ENCODE measurements at regions not wholly inside any gene's neighbourhood (a gene's known extent, or its start where the extent isn't known, plus 50 kb on each side); places are given as distances from the start of the nearest gene placed in this dataset.

DNA sequence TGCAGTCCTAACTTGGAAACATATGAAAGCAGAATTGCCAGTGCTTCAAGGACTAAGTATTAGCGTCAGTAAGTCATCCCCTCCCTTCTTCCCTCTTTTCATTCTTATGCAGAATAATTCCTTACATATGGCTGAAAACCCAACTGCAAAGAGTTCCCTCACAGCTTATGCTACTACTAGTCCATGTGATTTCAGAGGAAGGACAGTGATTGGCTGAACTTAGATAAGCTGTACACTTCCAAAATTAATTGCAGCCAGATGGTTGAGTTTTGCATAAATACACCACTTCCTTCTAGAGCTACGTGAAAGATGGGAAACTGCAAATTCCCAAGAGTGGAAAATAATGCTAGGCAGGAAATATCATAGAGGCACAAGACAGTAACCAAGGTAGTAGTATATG is 730.4 kb downstream of the OLFM4 start:
- Histone ChIP-seq H3K27ac (no peak overlapping the region), H3K4me3 (no peak overlapping the region)
- DNase-seq (ENCODE audit: low spot score): no peak
- TF ChIP-seq, protein P1, sequence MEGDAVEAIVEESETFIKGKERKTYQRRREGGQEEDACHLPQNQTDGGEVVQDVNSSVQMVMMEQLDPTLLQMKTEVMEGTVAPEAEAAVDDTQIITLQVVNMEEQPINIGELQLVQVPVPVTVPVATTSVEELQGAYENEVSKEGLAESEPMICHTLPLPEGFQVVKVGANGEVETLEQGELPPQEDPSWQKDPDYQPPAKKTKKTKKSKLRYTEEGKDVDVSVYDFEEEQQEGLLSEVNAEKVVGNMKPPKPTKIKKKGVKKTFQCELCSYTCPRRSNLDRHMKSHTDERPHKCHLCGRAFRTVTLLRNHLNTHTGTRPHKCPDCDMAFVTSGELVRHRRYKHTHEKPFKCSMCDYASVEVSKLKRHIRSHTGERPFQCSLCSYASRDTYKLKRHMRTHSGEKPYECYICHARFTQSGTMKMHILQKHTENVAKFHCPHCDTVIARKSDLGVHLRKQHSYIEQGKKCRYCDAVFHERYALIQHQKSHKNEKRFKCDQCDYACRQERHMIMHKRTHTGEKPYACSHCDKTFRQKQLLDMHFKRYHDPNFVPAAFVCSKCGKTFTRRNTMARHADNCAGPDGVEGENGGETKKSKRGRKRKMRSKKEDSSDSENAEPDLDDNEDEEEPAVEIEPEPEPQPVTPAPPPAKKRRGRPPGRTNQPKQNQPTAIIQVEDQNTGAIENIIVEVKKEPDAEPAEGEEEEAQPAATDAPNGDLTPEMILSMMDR (IDR thresholded peaks at IDR 0.05): no peak

DNA sequence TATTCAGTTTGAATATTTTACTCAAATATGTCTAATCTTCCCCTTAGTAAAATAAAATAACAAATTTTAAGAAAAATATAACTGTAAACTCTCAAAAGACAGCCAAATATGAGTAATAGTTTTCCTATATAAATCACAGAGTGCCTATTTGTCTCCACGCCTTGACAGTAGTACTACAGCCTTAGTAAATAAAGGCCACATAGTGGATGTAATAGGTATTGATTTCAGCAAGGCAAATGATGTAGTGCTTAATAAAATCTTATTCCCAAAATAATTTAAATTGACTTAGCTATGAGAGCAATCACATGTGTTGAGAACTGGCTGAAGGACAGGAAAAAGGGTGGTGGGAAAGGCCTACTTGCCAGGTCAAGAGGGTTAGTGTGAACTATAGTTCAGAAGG is 747.2 kb downstream of the OLFM4 start:
- H3K4me3 ChIP-seq: no peak overlapping the region
- no peak for DNase-seq (ENCODE audit: low spot score)
- TF ChIP-seq, protein P1 (IDR thresholded peaks at IDR 0.05): no peak
- H3K27ac ChIP-seq: no peak overlapping the region

DNA sequence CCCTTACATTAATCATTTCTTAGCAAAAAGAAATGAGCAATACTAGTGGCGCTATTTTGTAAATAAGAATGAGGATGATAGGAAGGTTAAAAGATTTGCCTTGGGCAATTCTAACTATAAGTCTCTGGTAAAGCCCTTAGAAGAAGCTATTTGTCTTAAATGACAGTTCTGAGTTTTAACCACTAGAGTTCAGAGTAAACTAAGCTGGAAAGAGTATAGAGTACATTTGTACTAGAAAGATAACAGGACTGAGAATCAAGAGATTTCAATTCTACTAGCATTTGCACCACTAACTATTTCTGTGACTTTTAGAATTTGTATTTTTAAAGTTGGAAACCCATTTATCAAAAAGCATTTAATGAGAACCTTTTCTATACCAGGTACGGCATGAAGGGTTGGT is 750.3 kb downstream of the OLFM4 start:
- TF ChIP-seq, protein P1 (IDR thresholded peaks at IDR 0.05): no peak
- H3K4me3 ChIP-seq: no peak overlapping the region
- H3K27ac ChIP-seq: no peak overlapping the region
- no peak for DNase-seq (ENCODE audit: low spot score)

DNA sequence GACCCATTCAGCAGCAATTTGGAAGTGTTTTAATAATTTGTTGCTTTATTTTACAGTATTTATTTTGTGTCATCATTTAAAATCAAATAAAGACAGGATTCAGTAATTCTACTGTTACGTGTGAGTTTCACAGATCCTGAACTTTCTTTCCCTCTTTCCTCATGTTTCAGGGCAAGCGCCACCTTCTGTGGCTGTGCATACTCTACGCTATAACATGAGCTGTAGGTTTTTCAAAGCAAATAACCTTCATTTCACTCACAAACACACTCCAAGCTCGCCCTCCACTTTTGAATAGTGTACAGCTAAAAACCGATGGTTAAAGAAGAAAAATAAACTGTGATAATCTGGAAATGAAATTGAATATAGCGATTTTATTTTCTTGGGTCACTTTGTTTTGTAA is 753.3 kb downstream of the OLFM4 start:
- no peak overlapping the region for H3K4me3 ChIP-seq
- TF ChIP-seq, protein P1 (IDR thresholded peaks at IDR 0.05): no peak
- H3K27ac ChIP-seq: no peak overlapping the region
- DNase-seq (ENCODE audit: low spot score): no peak

DNA sequence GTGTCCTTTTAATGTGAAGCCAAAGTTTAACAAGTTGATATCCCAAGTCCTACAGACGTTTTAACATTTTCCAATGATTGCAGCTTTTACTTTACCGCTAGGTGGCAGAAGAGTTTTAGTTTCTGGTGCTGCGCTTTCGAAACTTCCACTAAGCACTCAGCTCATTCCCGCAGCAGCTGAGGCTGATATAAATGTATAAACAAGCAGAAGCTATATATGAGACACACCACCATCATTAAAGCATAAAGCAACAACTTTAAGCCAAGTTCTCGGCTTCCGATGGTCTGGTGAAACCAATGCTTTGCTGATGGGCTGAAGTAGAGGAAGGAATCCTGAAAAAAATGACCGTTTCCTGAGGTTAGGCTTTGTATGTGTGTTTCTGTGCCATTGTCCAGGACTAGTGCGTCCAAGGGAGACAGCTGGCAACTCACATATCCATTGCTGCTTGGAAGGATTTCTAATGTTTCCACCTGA is 753.9 kb downstream of the OLFM4 start:
- TF ChIP-seq, protein P1 (IDR thresholded peaks at IDR 0.05): peak; percentile 51
- DNase-seq (ENCODE audit: low spot score): no peak
- H3K27ac ChIP-seq: no peak overlapping the region
- H3K4me3 ChIP-seq: peak overlapping the region; percentile 58

DNA sequence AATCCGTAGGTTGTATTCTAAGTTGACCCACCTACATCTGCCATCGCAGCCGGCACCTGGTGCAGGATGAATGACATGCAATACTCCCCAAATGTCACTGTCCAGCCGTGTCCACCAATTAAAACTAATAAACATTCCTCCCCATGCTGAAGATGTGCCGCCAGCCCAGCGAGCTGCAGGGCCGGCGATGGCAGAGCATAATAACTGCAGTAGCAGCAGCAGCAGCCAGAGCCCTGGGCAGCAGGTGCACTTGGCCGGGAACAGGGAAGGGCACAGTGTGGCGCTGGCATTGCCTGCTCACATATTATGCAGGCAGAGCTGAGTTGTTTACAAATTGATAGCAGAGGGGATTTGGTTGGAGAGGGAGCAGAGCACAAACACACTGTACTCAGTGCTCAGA is 754.9 kb downstream of the OLFM4 start:
- Histone ChIP-seq H3K27ac (no peak overlapping the region), H3K4me3 (no peak overlapping the region)
- no peak for DNase-seq (ENCODE audit: low spot score)
- TF ChIP-seq, protein P1 (IDR thresholded peaks at IDR 0.05): no peak

DNA sequence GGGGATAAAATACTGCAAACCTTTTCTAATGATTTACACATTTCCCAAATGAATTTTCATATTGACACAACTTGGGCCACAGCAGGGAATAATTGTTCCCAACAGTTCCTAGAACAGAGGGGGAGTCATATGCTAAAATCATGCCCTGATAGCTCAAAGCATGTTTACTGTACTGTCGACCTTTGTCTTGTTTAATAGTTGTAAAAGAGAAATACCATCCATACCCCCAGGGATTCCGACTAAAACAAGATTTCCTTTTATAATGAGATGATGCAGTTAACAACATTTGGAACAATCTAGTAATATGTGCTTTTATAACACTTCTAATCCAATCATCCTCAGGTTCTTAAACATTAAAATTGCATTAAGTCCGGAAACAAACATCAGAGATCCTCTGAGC is 759.7 kb downstream of the OLFM4 start:
- TF ChIP-seq, protein P1 (IDR thresholded peaks at IDR 0.05): no peak
- H3K27ac ChIP-seq: no peak overlapping the region
- H3K4me3 ChIP-seq: no peak overlapping the region
- DNase-seq (ENCODE audit: low spot score): no peak
